Retinal pigment epithelial cell (primary cell): ENCODE measurements at regions not wholly inside any gene's neighbourhood (a gene's known extent, or its start where the extent isn't known, plus 50 kb on each side); places are given as distances from the start of the nearest gene placed in this dataset.
A peak's percentile ranks its signal among the peaks of the same experiment; 100 is the strongest.

ENCODE experiments used
- DNase-seq: peaks from one replicate; pipeline ENCODE4 v3.0.0-alpha.2; 2010; ENCODE audit warnings: low read depth
- H3K4me3 ChIP-seq: 2 replicates; pipeline ENCODE4 v1.5.1; 2011; ENCODE audit warnings: mild to moderate bottlenecking, low read length, control low read depth, moderate library complexity
- TF ChIP-seq, protein P1 (sequence below): conservative IDR thresholded peaks from 2 replicates; pipeline ENCODE4 v1.5.1; 2011; ENCODE audit warnings: low read depth, low read length, control low read depth, inconsistent platforms

DNA sequence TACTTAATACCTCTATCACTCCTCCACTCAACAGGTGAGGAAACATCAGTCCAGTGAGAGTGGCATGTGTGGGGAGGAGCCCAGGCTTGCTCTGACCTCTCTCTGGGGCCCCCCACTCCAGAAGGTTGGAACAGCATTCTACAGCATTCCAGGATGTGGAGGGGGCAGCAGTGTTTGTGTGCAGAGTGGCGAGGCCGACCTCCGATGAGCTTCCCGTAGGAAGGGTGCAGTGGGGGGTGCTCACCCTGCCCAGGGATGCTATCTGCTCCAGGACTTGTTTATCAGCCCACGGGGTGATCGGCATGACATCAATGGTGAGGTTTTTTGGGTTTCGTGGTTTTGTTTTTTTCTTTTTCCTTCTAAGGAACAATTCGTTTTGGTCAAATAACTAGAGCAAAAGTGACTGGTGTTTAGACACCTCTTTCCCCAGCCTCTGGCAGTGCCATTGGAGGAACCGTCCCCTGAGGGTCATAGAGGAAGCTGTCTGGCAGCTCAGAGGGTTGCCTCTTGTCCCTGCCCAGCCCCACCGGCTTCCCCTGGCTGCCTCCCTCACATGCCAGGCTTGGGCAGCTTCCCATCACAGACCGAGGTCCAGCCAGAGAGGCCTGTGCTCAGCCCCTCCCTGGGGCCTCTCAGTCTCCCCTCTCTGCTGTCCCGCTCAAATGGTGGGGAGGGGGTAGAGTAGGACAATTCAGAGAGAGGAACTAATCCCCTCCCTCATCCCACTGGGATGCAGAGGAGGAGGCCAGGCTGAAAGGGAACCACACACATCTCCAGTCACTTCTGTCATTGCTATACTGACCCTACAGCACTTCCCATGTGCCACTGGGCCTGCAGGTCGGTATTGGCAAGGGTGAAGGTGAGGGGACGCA is 96.5 kb downstream of the ZFP36L2 start:
- no peak overlapping the region for H3K4me3 ChIP-seq
- no peak for DNase-seq
- TF ChIP-seq, protein P1, sequence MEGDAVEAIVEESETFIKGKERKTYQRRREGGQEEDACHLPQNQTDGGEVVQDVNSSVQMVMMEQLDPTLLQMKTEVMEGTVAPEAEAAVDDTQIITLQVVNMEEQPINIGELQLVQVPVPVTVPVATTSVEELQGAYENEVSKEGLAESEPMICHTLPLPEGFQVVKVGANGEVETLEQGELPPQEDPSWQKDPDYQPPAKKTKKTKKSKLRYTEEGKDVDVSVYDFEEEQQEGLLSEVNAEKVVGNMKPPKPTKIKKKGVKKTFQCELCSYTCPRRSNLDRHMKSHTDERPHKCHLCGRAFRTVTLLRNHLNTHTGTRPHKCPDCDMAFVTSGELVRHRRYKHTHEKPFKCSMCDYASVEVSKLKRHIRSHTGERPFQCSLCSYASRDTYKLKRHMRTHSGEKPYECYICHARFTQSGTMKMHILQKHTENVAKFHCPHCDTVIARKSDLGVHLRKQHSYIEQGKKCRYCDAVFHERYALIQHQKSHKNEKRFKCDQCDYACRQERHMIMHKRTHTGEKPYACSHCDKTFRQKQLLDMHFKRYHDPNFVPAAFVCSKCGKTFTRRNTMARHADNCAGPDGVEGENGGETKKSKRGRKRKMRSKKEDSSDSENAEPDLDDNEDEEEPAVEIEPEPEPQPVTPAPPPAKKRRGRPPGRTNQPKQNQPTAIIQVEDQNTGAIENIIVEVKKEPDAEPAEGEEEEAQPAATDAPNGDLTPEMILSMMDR = no peak

DNA sequence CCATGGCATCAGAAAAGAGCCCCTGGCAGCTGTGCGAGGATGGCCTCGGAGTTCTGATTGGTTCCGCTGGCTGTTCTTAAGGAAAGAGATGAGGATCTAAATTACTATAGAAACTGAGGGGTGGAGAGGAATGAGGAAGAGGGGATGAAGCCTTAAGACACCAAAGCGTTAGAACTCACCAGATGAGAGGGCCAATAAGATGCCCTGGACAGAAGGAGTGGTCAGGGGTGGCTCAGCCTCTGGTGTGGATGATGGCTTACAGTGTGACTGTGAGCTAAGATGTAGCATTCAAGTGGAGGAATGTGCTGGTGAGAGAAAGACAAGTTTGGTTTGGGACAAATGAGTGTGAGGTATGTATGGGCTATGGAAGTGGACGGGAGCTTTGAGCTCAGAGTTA is 97.8 kb downstream of the ZFP36L2 start:
- no peak for DNase-seq
- H3K4me3 ChIP-seq = no peak overlapping the region
- TF ChIP-seq, protein P1 = no peak

DNA sequence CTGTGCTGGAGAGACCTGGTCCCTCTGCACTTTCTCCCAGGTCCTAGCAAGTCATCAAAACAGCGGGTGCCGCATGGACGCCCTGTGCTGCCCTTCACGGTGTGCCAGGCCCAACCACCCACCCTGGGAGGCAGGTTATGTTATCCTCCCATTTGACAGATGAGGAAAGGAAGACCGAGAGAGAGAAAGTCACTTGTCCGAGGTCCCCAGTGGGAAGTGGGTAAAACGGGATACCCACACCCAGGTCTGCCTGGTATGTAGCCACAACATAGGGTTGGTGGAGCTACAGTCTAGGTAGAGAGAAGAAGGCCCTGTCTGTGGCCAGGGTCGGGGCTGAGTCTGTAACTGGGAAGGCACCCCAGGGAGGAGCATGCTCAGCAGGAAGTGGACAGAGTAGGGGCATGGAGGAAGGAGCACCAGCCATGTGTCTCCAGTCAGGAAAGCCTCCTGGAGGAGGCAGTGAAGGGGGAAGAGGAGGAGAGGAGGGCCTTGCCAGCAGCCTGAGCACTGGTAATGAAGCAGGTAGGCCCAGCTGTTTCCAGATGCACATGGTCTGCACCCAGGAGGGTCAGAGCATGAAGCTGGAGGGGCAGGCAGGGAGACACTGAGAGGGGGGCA is 98.4 kb downstream of the ZFP36L2 start:
- H3K4me3 ChIP-seq = no peak overlapping the region
- TF ChIP-seq, protein P1 = no peak
- no peak for DNase-seq

DNA sequence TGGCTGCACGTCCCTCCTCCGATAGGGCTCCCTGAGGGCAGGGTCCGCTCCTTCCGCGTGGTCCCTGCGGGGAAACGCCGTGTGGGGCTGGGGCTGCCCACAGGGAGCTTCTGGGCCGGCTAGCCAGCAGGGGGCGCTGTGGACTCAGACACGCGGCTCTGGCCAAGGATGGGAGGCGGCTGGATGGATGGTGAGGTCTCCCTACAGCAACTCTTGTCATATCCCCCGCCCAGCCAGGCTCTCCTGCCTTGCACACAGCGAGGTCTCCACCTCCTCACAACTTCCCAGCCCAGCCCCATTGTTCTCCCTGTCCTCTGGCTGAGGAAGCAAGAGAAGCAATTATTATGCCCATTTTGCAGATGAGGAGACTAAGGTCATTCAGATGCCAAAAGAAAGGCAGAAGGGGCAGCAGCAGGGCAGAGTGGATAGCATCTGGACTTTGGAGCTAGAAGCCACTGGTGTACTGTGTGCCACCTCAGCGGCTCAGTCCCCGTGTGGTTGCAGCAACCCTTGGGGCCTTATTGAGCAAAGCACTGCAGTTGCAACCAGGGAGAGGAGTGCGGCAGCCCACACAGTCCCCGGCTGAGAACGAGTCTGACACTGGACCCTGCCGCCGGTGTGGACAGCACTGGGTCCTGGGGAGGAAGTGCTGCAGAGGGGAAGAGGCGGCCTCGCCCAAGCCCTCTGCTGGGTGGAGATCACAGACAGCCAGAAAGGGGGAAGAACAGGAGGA is 99.0 kb downstream of the ZFP36L2 start:
- DNase-seq = no peak
- TF ChIP-seq, protein P1 = peak; percentile 46
- H3K4me3 ChIP-seq = no peak overlapping the region

GRCh38 chr2:43126817-43127207 is 99.6 kb downstream of the ZFP36L2 start:
- TF ChIP-seq, protein P1 = no peak
- no peak for DNase-seq

GRCh38 chr2:43125090-43125998 is 101.1 kb downstream of the ZFP36L2 start:
- TF ChIP-seq, protein P1 = no peak
- no peak overlapping the region for H3K4me3 ChIP-seq
- no peak for DNase-seq

More at GRCh38 chr2:43126817-43127207, 99.6 kb downstream of the ZFP36L2 start:
- H3K4me3 ChIP-seq = no peak overlapping the region
